Parathyroid adenoma (tissue), 2 donors: ENCODE measurements at regions not wholly inside any gene's neighbourhood (a gene's known extent, or its start where the extent isn't known, plus 50 kb on each side); places are given as distances from the start of the nearest gene placed in this dataset.

ENCODE experiments used
- H2AFZ ChIP-seq: fragments of 300-600 bp; sonication (generic); one replicate; pipeline ENCODE4 v1.7.0; 2017; ENCODE audit warnings: antibody characterized with exemption, mild to moderate bottlenecking
- H3K27ac ChIP-seq: fragments of 300-600 bp; sonication (generic); one replicate; pipeline ENCODE4 v1.7.0; 2017
- H3K27me3 ChIP-seq: fragments of 300-600 bp; sonication (generic); one replicate; pipeline ENCODE4 v1.7.0; 2017; ENCODE audit warnings: low read length; ENCODE audit not compliant: control insufficient read depth, insufficient read depth
- H3K36me3 ChIP-seq: fragments of 300-600 bp; sonication (generic); one replicate; pipeline ENCODE4 v1.7.0; 2017; ENCODE audit warnings: low read length; ENCODE audit not compliant: control insufficient read depth, insufficient read depth
- H3K4me1 ChIP-seq: fragments of 300-600 bp; sonication (generic); one replicate; pipeline ENCODE4 v1.7.0; 2017; ENCODE audit warnings: control low read depth
- H3K4me2 ChIP-seq: fragments of 300-600 bp; sonication (generic); one replicate; pipeline ENCODE4 v1.7.0; 2017; ENCODE audit warnings: low read length
- H3K4me3 ChIP-seq: fragments of 300-600 bp; sonication (generic); one replicate; pipeline ENCODE4 v1.7.0; 2017; ENCODE audit warnings: low read depth, low read length
- H3K79me2 ChIP-seq: fragments of 300-600 bp; sonication (generic); one replicate; pipeline ENCODE4 v1.7.0; 2017; ENCODE audit warnings: control low read depth
- H3K9ac ChIP-seq: fragments of 300-600 bp; sonication (generic); one replicate; pipeline ENCODE4 v1.7.0; 2017; ENCODE audit warnings: mild to moderate bottlenecking
- H3K9me3 ChIP-seq: fragments of 300-600 bp; sonication (generic); one replicate; pipeline ENCODE4 v1.7.0; 2017; ENCODE audit warnings: low read length; ENCODE audit not compliant: control insufficient read depth
- CTCF ChIP-seq: fragments of 300-600 bp; sonication (generic); IDR thresholded peaks from one replicate; pipeline ENCODE4 v1.7.0; 2017; ENCODE audit warnings: antibody characterized with exemption, mild to moderate bottlenecking
- donor health status: primary hyperparathyroidism.

DNA sequence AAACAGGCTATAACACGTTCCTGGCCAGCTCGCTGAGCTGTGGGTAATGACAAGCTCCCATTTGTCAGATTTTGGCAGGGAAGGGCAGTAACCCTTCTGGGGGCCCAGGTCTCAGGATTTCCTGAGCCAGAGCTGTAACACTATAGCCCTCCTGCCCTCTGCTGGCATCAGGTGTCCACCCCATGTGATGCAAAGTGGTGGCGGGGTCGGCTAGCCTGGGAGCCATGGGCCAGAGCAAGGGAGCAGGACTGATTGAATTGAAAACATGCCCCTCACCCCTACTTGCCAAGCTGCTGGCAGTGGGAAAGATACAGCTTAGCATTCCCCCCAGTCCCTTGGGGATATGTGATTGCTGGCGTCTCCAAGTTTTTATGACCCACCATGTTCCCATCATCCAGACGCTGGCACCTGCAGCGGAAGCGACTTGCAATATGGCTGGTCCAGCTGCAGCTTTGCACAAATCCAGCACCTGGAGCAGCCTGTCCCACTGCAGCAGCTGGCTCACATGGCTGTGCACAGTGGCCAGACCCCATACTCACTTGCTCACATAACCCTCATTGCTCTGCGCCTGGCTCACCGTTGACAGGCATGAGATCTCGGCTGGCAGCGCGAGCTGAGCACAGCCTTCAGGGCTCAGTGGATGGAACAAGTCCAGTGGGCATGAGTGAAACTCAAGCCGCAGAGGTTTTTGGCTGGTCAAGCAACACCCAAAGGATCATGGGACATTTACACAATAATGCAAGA is 1147.8 kb downstream of the JRKL start:
- no peaks in the 10 kb centered on the region for H3K79me2 ChIP-seq
- no peaks in the 10 kb centered on the region for H3K36me3 ChIP-seq
- H3K27me3 ChIP-seq, result no peaks in the 10 kb centered on the region
- H2AFZ ChIP-seq, result no peak overlapping the region
- no peaks in the 10 kb centered on the region for H3K4me1 ChIP-seq
- no peak overlapping the region for H3K4me2 ChIP-seq
- H3K4me3 ChIP-seq, result no peak overlapping the region
- no peak overlapping the region for H3K27ac ChIP-seq
- no peak overlapping the region for H3K9ac ChIP-seq
- TF ChIP-seq CTCF, result no peak
- H3K9me3 ChIP-seq, result no peaks in the 10 kb centered on the region

- H3K79me2 ChIP-seq, result no peaks in the 10 kb centered on the region
- TF ChIP-seq CTCF, result no peak
- no peak overlapping the region for H2AFZ ChIP-seq
- H3K4me1 ChIP-seq, result no peaks in the 10 kb centered on the region
- no peaks in the 10 kb centered on the region for H3K9me3 ChIP-seq
- H3K4me2 ChIP-seq, result no peak overlapping the region
- H3K9ac ChIP-seq, result no peak overlapping the region
- H3K27me3 ChIP-seq, result no peaks in the 10 kb centered on the region
- no peaks in the 10 kb centered on the region for H3K36me3 ChIP-seq
- no peak overlapping the region for H3K27ac ChIP-seq
- H3K4me3 ChIP-seq, result no peak overlapping the region
These were observed 1154.6 kb downstream of the JRKL start for GRCh38 chr11:97544431-97544830.

GRCh38 chr11:97548280-97548679 is 1158.5 kb downstream of the JRKL start:
- no peak overlapping the region for H3K4me3 ChIP-seq

GRCh38 chr11:97557399-97557798 is 1167.6 kb downstream of the JRKL start:
- Histone ChIP-seq H3K4me2 (no peak overlapping the region), H3K27ac (no peak overlapping the region), H3K9ac (no peak overlapping the region), H3K9me3 (no peaks in the 10 kb centered on the region), H2AFZ (no peak overlapping the region), H3K4me3 (no peak overlapping the region), H3K79me2 (no peaks in the 10 kb centered on the region), H3K4me1 (no peaks in the 10 kb centered on the region), H3K36me3 (no peaks in the 10 kb centered on the region), H3K27me3 (no peaks in the 10 kb centered on the region)
- no peak for TF ChIP-seq CTCF

More at GRCh38 chr11:97548280-97548679, 1158.5 kb downstream of the JRKL start:
- Histone ChIP-seq H3K9me3 (no peaks in the 10 kb centered on the region), H3K4me2 (no peak overlapping the region), H3K4me1 (no peaks in the 10 kb centered on the region), H3K27me3 (no peaks in the 10 kb centered on the region), H3K79me2 (no peaks in the 10 kb centered on the region), H3K9ac (no peak overlapping the region), H3K27ac (no peak overlapping the region), H3K36me3 (no peaks in the 10 kb centered on the region), H2AFZ (no peak overlapping the region)
- no peak for TF ChIP-seq CTCF

DNA sequence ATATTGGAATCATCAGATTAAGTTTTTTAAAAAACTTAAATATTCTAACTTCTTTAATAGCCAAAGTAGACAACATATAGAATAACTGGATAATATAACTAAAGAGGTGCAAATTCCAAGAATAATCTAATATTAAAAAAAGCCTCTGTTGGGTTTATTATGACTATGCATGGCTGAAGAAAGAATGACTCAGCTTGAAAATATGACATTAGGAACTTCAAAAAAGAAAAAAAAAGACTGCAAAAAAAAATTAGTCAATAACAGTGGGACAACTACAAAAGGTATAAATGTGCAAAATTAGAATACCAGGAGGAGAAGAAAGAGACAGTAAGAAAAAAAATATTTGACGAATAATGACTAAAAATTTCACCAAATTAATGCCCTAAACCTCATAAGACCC is 1178.0 kb downstream of the JRKL start:
- Histone ChIP-seq H2AFZ (no peak overlapping the region), H3K27ac (no peak overlapping the region), H3K4me3 (no peak overlapping the region), H3K9me3 (no peaks in the 10 kb centered on the region), H3K79me2 (no peaks in the 10 kb centered on the region), H3K27me3 (no peaks in the 10 kb centered on the region), H3K4me1 (no peaks in the 10 kb centered on the region), H3K9ac (no peak overlapping the region), H3K36me3 (no peaks in the 10 kb centered on the region), H3K4me2 (no peak overlapping the region)
- no peak for TF ChIP-seq CTCF
